WERI-Rb-1 (cell line): ENCODE measurements at regions not wholly inside any gene's neighbourhood (a gene's known extent, or its start where the extent isn't known, plus 50 kb on each side); places are given as distances from the start of the nearest gene placed in this dataset.

ENCODE experiments used
- DNase-seq: peaks from one replicate; pipeline ENCODE4 v3.0.0-alpha.2; 2020
- H3K27ac ChIP-seq: fragments of 250-450 bp; sonication (Bioruptor Pico); 2 replicates; pipeline ENCODE4 v1.5.1; 2020; ENCODE audit warnings: mild to moderate bottlenecking, moderate library complexity
- H3K27me3 ChIP-seq: fragments of 250-450 bp; sonication (Bioruptor Pico); 2 replicates; pipeline ENCODE4 v1.5.1; 2021; ENCODE audit warnings: mild to moderate bottlenecking, low read depth, moderate library complexity; ENCODE audit not compliant: insufficient read depth, severe bottlenecking
- H3K36me3 ChIP-seq: fragments of 250-450 bp; sonication (Bioruptor Pico); 2 replicates; pipeline ENCODE4 v1.5.1; 2020; ENCODE audit warnings: mild to moderate bottlenecking, moderate library complexity
- H3K4me3 ChIP-seq: 2 replicates; pipeline ENCODE4 v1.5.1; 2011; ENCODE audit warnings: low read depth, mild to moderate bottlenecking, control low read depth, low read length
- H3K9me3 ChIP-seq: fragments of 250-450 bp; sonication (Bioruptor Pico); 2 replicates; pipeline ENCODE4 v1.5.1; 2021; ENCODE audit warnings: mild to moderate bottlenecking, moderate library complexity; ENCODE audit not compliant: severe bottlenecking
- CTCF ChIP-seq: IDR thresholded peaks from 2 replicates; pipeline ENCODE4 v1.5.1; 2011; ENCODE audit warnings: low read depth, mild to moderate bottlenecking, control low read depth, inconsistent platforms, low read length

- DNase-seq = no peak
- Histone ChIP-seq H3K36me3 (no peaks in the 10 kb centered on the region), H3K27ac (no peak overlapping the region), H3K9me3 (no peaks in the 10 kb centered on the region), H3K27me3 (no peaks in the 10 kb centered on the region), H3K4me3 (no peak overlapping the region)
- TF ChIP-seq CTCF = no peak
These were observed 292.4 kb downstream of the PLPP3 start for GRCh38 chr1:56286956-56287355.

GRCh38 chr1:56286506-56286905 lies 292.9 kb downstream of the PLPP3 start:
- no peaks in the 10 kb centered on the region for H3K27me3 ChIP-seq
- H3K27ac ChIP-seq = no peak overlapping the region
- DNase-seq = no peak

DNA sequence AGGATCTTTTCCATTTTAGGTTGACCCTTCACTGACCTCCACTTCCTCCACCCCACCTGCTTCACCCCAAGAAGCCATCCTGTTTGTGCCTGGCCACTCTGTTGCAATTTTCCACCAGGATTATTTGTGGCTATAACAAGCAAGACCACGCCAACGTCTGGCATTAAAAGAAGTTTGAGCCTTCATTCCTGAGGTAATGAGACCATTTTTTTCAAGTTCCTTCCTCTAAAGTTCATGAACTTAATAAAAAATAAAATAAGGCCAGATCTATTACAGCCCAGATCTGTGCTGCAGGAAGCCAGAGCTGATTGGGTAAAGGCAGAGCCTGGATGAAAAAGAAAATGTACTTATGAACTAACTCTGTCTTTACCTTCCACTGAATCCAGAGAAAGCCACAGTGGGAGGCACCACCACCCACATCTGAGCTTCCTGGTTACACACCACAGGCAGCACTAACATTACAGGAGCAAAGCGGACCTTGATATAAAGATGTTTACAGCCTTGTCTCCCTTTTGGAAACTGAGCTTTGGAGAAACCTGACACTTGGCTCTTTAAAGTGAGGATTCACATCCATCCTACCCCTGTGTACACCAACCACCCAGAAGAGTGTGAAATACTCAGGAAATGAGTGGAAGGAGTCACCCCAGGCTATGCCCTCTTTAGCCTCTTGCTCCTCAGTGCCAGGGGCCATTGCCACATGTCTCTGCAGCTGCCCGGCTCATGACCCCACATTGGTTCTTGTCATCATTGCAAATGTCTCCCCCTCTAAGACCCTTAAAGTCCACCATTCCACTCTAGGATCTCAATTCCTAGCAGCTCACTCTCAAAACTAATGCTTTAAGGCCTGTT lies 293.6 kb downstream of the PLPP3 start:
- Histone ChIP-seq H3K36me3 (no peaks in the 10 kb centered on the region), H3K27ac (no peak overlapping the region), H3K27me3 (no peaks in the 10 kb centered on the region), H3K9me3 (no peaks in the 10 kb centered on the region), H3K4me3 (no peak overlapping the region)
- TF ChIP-seq CTCF = no peak
- no peak for DNase-seq

More at GRCh38 chr1:56286506-56286905, 292.9 kb downstream of the PLPP3 start:
- Histone ChIP-seq H3K9me3 (no peaks in the 10 kb centered on the region), H3K4me3 (no peak overlapping the region), H3K36me3 (no peaks in the 10 kb centered on the region)
- TF ChIP-seq CTCF = no peak

DNA sequence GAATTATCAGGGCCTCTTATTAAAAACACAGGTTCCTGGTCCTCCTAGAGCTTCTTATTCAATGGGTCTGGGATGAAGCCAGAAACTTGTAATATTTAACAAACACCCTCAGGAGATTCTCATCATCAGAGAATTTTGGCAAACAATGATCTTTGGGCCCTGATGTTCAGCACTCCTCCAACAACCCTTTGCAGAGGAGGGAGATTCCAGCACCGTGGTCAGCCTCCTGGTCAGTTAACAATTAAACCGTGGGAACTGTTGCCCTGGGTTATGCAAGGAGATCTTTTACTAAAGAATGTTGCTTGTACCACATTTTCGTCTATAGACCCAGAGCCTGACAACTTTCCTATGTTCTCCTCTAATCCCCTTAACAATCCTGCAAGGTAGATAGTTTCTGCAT lies 294.4 kb downstream of the PLPP3 start:
- Histone ChIP-seq H3K9me3 (no peaks in the 10 kb centered on the region), H3K27me3 (no peaks in the 10 kb centered on the region), H3K27ac (no peak overlapping the region), H3K4me3 (no peak overlapping the region), H3K36me3 (no peaks in the 10 kb centered on the region)
- no peak for DNase-seq
- TF ChIP-seq CTCF = no peak

GRCh38 chr1:56278061-56278460 lies 301.3 kb downstream of the PLPP3 start:
- Histone ChIP-seq H3K27me3 (no peaks in the 10 kb centered on the region), H3K9me3 (no peaks in the 10 kb centered on the region), H3K4me3 (no peak overlapping the region), H3K36me3 (no peaks in the 10 kb centered on the region), H3K27ac (no peak overlapping the region)
- no peak for TF ChIP-seq CTCF
- no peak for DNase-seq
